IPS-18c (cell line): ENCODE measurements at regions not wholly inside any gene's neighbourhood (a gene's known extent, or its start where the extent isn't known, plus 50 kb on each side); places are given as distances from the start of the nearest gene placed in this dataset.

Source experiments
- H3K4me3 ChIP-seq: 2 replicates; pipeline ENCODE4 v1.7.0; 2013; ENCODE audit warnings: low read depth, mild to moderate bottlenecking, low read length, moderate library complexity; ENCODE audit not compliant: insufficient read depth
- H3K9me3 ChIP-seq: one replicate; pipeline ENCODE4 v1.6.1; 2013; ENCODE audit warnings: mild to moderate bottlenecking, low read length, moderate library complexity; ENCODE audit not compliant: control insufficient read depth, insufficient read depth

DNA sequence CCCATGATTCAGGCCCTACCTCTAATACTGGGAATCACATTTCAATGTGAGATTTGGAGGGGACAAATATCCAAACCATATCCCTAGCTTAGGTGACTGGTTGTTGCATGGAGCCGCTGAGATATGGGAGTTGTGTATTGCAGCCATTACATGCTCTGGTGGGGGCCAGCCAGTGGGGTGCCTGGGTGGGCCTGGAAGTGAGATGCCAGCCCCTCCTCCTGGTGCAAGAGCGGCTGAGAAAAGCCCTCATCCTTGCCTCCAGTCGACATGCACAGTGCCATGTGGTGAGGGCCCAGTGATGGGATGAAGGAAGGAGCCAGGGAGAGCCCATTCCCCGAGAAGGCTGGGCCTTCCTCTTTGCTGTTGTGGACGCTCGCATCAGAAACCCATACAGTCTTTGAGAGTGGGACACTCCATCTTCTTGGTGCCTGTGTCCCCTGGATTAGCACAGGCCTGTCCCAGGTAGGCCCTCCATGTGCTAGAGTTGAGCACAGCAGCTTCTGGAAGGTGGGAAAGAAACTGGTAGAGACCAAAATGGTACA is 1043.0 kb downstream of the TBC1D22A start:
- Histone ChIP-seq H3K9me3 (peaks cover 35% of the 10 kb centered on the region), H3K4me3 (no peak overlapping the region)

DNA sequence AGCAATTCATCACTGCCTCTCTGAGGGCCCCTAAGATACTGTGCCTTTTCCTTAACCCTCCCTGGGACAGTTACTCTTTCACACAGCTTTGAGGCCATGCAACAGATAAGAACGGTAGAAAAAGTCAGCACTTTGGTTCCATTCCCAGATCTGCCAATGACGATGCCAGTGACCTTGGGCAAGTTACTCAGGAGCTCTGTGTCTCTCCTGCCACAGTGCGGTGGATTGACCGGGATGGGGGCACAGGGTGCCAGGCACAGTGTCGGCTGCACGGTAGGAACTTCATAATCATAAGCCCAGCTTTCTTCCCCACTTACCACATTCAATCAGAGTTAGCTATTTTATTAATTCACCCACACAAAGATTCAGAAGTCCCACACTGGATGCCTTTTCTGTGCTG is 1041.8 kb downstream of the TBC1D22A start:
- Histone ChIP-seq H3K9me3 (peaks cover 27% of the 10 kb centered on the region), H3K4me3 (no peak overlapping the region)

DNA sequence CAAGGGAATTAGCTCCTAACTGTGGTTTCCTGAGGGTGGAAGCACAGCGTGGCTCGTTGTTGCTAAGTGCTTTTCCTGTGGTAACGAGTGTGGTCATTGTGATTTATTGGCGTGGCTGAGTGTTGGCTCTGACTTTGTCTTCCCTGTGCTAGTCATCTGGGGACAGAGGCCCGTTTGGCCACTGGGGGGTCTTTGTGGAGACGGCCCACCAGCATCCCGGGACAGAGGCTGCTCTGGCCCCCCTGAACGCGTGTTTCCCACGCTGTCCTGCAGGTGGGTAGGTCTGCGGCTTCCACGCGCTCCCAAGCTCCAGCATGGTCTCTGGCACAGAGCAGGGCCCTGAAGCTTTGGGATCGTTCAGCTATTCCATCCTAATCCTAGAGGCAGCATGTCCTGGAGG is 1040.0 kb downstream of the TBC1D22A start:
- H3K4me3 ChIP-seq, result no peak overlapping the region
- H3K9me3 ChIP-seq, result peaks cover 24% of the 10 kb centered on the region

DNA sequence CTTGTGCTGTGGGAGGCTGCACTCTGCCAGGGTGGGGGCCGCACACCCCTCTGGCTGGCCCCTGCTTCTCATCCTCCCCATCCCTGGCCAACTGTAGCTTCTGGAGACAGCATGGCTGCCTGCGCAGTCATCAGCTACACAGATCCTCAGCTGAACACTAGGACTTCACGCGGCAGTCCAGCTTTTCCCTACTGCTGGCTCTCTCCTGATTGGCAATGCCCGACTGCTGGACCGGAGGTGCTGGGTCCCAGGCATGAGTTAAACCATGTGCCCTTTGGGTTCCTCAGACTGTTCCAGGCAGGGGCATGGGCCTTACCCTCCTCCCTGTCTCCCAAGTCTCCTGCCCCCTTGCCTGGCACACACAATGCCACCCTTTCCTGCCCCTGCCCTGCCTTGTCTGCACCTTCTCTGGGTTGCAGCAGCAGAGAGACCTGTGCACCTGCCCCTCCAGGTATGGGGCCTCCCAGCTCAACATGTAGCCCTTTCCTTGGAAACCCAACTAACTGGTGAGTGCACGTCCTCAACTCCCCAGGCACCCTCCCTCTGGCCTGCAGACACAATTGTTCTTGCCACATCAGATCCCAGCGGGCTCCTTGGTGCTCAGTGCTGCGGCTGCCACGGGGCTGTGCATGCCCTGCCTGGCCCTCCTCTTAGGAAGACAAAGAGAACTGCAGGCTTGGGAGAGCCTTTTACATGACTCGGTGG is 1039.2 kb downstream of the TBC1D22A start:
- peaks cover 23% of the 10 kb centered on the region for H3K9me3 ChIP-seq
- no peak overlapping the region for H3K4me3 ChIP-seq

DNA sequence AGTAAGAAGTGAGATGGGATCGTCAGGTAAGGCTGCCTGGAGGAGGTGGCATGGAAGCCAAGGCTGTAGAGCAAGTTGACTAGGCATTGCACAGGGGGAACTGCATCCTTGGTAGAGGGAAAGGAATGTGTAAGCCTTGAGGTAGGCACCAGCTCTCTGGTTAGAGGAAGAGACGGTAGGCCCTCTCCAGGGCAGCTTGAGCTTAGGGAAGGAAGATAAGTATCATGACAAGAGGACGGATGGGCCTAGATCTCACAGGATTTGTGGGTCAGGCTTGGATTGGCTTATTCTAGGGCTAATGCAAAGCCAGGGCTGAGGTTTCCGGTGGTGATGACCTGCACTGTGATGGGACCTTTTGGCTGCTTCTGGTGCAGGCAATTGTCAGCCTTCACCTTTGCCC is 1035.8 kb downstream of the TBC1D22A start:
- H3K4me3 ChIP-seq, result no peak overlapping the region
- peaks cover 29% of the 10 kb centered on the region for H3K9me3 ChIP-seq

DNA sequence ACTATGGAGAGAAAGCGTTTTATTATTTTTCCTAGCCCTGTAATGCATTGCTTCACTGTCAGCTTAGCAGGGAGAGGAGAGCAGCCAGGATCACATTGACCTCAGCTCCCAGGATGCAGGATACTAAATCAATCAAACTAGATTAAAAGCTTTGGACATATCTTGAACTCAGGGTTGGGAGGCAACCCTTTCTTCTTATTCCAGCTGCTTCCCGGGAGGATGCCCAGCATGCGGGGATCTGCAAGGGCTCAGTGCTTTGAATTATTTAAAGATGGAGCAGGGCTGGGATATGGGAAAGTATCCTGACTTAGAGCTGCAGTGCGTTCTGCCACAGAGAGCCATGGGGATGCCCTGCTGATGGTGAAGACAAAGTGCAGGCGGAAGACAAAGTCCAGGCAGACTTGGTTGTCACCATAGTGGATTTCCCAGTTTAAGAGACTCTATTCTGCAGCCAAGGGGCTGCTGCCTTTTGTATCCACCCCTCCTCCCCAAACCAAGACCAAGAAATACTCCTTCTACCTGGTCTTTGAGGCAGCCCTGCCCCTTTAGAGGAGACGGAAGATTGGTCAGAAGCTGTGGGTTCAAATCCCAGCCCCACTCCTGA is 1035.0 kb downstream of the TBC1D22A start:
- no peak overlapping the region for H3K4me3 ChIP-seq
- H3K9me3 ChIP-seq, result peaks cover 28% of the 10 kb centered on the region

DNA sequence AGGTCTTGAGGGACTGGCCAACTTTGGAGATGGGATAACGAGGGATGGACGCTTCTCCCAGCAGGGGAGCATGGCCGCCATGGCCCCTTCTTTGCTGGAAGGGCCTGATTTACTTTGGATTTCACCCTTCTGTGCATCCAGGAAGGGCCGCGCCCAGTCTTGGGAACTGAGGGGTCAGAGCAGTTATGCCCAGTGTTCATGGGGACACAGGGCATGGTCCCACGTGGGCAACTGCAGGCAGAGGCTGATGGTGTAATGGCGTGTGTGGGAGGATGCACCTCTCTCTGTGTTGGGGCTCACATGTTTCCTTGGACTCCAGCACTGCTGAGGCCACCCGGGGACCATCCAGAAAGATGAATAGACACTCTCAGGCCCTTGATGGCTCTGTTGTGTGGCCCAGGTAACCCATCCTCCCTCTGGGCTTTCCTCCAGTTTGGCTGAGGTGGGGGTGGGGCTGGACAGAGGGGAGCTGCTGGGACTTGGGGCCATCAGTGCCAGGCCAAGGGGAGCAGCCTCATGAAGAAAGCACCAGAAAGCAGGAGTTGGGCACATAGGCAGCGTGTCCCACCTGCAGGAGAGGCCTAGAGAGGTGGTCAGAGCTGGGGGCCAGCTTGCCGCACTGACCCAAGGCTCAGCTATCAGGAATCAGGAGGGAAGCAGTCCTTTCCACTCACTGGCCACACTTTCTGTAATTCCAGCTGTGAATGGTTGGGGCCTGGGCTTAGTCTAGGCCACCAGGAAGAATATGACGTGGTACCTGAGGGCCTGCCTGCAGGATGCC is 1033.9 kb downstream of the TBC1D22A start:
- H3K4me3 ChIP-seq, result no peak overlapping the region
- peaks cover 20% of the 10 kb centered on the region for H3K9me3 ChIP-seq

DNA sequence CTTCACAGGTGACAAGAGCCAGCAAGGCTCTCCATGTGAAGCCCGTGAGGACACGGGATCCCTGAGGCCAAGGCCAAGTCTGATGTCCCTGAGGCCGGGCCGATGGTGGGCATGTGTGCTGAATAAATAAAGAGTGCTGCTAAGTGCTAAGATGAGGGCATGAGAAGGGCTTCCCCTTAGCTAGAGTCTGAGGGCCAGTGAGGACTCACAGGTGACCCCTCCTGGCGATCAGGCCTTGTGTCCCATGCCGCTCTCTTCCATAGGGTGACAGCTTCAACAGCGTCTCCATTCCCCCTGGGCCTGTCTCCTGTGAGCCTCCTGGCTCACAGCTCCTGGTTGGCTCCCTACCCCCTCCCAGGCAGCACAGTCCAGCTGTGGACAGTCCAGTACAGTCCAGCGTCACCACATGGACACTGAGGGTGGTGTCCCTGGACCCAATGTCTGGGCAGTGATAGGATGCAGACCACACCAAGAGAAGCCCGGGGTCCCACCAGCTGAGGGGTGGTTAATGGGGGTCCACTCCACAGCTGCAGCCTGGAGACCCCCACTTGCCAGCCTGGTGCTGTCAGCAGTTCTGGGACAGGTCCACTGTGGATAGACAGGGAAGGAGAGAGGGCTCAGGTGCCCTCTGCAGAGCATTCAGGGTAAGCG is 1033.2 kb downstream of the TBC1D22A start:
- Histone ChIP-seq H3K4me3 (no peak overlapping the region), H3K9me3 (peaks cover 20% of the 10 kb centered on the region)

DNA sequence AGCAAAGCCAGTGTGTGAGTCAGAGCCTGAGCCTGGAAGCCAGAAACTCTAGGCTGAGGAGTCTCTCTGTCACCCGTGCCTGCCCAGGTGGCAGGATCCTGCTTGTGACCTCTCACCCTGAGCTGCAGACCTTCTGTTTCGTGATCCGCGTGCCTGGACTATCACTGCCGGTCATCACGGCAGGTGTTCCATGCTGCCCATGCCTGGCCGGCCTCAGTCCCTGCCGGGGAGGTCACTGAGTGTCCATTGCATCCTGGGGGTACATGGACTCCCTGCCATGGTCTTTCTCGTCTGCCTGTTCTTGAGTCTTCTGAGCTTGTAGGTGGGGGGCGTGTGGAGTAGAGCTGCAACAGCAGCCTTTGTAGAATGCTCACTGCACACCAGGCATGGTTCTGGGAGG is 1032.4 kb downstream of the TBC1D22A start:
- H3K4me3 ChIP-seq, result no peak overlapping the region
- H3K9me3 ChIP-seq, result peaks cover 20% of the 10 kb centered on the region

DNA sequence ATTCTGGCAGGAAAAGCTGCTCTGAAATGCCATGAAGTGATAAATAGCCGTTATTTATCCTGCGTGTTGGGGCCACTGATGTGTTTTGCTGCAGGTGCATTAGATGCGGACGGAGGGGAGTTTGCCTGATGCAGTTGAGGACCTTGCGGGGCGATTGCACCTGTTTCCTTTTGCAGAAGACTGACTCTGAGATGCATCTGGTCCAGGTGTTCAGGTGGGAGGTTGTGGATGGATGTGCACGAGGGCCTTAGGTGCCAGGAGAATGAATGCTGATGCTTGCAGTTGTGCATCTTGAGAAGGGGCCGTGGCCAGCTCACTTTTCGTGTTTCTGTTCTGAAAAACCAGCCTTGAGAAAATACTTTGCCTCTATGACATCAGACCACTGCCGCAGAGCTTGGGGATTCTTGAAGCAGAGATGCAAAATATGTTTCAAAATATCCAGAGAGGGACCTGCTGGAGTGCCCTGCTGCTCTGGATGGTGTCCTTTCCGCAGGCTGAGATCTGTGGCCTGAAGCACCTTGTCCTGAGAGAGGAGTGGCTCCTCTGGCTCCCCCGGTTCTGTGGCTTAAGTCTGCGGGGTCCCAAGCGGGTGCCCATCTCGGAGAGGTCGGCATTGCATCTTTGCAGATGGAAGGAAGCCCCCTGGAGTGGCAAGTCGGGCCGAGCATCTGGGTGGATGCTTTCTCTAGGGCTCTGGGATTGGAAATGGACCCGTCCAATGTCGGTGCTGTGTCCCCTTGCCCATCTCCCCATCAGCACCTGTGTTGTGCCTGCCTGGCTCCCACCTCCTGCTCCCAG is 1031.1 kb downstream of the TBC1D22A start:
- no peak overlapping the region for H3K4me3 ChIP-seq
- H3K9me3 ChIP-seq, result peaks cover 17% of the 10 kb centered on the region

DNA sequence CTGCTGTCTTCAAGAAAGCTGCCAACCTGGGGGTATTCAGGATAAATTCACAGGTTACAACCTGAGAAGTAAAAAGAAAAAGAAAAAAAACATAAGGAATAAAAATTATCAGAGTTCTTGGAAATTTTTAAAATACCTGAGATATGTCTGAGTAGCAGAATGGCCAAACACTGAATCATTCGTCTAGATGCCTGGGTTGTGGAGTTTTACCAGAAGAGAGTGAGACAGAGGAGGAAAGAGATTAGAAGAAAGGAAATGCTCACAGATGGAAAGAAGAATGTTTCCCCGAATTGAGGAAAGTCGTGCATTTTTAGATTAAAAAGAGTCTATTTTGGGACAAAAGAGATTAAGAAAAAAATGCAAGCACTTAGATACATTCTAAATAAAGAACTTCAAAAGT is 1026.7 kb downstream of the TBC1D22A start:
- no peak overlapping the region for H3K4me3 ChIP-seq
- H3K9me3 ChIP-seq, result peaks cover 9% of the 10 kb centered on the region

DNA sequence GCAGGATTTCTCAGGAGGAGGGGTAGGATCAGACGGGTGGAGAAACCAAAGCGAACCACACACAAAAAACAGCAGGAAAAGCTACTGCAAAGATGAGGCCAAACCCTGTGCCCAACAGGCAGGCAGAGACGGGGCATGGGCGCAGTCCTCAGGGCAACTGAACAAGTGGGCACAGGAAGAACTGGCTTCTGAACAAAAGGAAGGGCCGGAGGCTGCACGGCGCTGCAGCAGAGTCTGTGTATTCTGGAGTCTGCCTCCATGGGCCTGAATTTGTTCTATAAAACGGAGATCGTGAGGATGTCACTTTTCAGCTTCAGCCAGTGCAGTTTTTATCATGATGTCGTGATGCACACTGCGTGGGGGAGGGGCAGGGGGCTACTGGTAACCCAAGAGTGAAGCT is 1026.0 kb downstream of the TBC1D22A start:
- Histone ChIP-seq H3K4me3 (no peak overlapping the region; the same call in 1 of the 2 replicates), H3K9me3 (peaks cover 5% of the 10 kb centered on the region)

DNA sequence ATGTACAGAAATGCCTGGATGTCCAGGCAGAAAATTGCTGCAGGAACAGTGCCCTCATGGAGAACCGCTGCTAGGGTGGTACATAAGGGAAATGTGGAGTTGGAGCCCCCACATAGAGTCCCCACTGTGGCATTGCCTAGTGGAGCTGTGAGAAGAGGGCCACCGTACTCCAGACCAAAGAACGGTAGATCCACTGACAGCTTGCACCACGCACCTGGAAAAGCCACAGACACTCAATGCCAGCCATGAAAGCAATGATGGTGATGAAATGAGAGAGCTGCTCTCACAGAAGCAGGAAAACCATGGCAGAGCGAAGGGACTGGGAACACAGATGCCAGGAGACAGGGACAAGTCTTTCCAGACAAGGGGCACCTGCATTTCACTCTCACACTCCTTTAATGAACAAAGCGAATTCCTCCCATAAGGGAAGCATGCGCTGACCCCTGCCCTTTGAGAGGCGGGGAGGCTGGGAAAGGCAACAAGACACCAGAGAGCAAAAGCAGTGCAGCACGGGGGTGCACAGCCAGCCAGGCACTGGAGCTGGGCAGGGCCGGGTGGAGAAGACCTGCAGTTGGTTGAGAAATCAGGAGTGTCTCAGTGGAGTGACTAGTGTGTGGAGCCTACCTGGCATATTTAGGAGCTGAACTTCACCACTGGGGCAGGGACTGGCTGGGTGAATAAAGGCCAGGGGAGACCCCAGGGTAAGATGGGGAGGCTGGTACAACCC is 1025.2 kb downstream of the TBC1D22A start:
- H3K4me3 ChIP-seq, result no peak overlapping the region
- peaks cover 2% of the 10 kb centered on the region for H3K9me3 ChIP-seq

DNA sequence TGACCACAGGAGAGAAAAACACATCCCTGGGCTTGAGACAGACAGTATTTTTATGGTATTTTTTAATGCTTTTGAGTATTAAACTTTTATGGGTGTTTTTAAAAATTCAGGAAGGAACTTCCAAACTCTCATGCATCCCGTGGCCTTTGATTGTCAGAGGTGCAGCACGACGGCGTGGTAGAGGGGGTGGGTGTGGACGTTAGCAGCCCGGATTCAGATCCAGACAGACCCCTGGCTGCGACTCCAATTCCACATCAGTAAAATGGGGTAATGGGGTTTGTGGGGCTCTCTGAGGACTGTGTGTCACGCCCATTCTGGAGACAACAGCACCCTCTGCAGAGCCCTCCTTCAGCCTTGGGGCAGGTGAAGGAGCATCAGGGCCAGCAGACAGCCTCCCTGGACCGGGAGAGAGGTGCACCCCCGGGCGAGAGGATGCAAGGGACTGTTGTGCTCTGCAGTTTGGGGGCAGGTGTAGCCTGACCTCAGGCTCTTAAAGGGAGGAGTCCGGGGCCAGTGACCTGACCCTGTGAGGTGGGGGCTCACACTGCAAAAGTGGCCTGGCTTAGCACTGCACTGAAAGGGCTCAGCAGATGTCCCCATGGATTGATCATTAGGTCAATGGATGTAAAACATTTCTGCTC is 1024.3 kb downstream of the TBC1D22A start:
- Histone ChIP-seq H3K4me3 (no peak overlapping the region), H3K9me3 (peaks cover 2% of the 10 kb centered on the region)

DNA sequence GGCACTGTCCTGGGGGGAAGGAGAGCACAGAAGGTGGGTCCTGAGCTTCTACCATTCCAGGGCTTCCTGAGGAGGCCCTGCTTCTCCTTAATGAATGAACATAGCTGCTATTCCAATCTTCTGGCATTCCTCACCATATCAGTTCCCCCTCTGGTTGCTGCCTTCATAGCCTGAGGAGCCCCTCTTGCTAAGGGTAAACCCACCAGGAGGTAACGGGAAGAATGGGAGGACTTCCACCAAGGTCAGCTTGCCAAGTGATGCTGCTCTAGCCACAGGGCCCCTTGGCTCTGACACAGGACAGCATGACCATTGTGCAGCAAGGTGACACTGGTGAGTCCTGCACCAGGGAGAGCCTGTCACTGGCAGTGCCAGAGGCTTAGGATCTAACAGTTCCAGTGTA is 1022.5 kb downstream of the TBC1D22A start:
- H3K4me3 ChIP-seq, result no peak overlapping the region
- peaks cover 12% of the 10 kb centered on the region for H3K9me3 ChIP-seq
